ENCODE measurements at regions not wholly inside any gene's neighbourhood (a gene's known extent, or its start where the extent isn't known, plus 50 kb on each side); places are given as distances from the start of the nearest gene placed in this dataset.

DNA sequence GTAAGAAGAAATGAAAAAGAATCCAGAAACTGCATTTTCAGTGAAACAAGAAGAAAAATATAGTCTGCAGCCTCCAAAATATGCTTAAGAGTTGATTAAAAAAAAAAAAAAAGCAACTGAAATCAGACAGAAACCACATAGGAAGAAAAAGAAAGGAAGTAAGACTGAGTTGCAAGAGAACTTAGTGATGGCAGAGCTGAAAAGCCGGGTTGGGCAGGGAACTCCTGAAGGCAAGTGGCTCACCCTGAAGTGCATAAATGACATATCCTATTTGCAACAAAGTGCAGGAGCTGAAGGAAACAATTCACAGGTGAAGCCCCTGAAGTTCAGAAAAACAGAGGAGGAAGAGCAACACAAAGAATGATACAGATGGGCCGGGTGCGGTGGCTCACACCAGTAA is 108.8 kb upstream of the SLC25A36 start:
- TF ChIP-seq, protein P1, sequence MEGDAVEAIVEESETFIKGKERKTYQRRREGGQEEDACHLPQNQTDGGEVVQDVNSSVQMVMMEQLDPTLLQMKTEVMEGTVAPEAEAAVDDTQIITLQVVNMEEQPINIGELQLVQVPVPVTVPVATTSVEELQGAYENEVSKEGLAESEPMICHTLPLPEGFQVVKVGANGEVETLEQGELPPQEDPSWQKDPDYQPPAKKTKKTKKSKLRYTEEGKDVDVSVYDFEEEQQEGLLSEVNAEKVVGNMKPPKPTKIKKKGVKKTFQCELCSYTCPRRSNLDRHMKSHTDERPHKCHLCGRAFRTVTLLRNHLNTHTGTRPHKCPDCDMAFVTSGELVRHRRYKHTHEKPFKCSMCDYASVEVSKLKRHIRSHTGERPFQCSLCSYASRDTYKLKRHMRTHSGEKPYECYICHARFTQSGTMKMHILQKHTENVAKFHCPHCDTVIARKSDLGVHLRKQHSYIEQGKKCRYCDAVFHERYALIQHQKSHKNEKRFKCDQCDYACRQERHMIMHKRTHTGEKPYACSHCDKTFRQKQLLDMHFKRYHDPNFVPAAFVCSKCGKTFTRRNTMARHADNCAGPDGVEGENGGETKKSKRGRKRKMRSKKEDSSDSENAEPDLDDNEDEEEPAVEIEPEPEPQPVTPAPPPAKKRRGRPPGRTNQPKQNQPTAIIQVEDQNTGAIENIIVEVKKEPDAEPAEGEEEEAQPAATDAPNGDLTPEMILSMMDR (IDR thresholded peaks at IDR 0.05) = no peak
- no peak for TF ChIP-seq POLR2A (IDR thresholded peaks at IDR 0.05)
- TF ChIP-seq EP300 (IDR thresholded peaks at IDR 0.05; ENCODE audit: low read depth) = no peak

All from transverse colon (tissue), 3 donors.